IPS-18a (cell line): ENCODE measurements at regions not wholly inside any gene's neighbourhood (a gene's known extent, or its start where the extent isn't known, plus 50 kb on each side); places are given as distances from the start of the nearest gene placed in this dataset.

Experiments used
- H3K27ac ChIP-seq: one replicate; pipeline ENCODE4 v1.5.1; 2013; ENCODE audit warnings: low read length
- H3K27me3 ChIP-seq: one replicate; pipeline ENCODE4 v1.6.1; 2013; ENCODE audit warnings: mild to moderate bottlenecking, low read length; ENCODE audit not compliant: control insufficient read depth, insufficient read depth
- H3K36me3 ChIP-seq: one replicate; pipeline ENCODE4 v1.6.1; 2013; ENCODE audit warnings: low read depth, low read length; ENCODE audit not compliant: control insufficient read depth
- H3K4me1 ChIP-seq: one replicate; pipeline ENCODE4 v1.6.1; 2013; ENCODE audit warnings: low read depth, low read length; ENCODE audit not compliant: control insufficient read depth
- H3K4me3 ChIP-seq: one replicate; pipeline ENCODE4 v1.5.1; 2013; ENCODE audit warnings: low read length
- H3K9ac ChIP-seq: one replicate; pipeline ENCODE4 v1.6.1; 2013; ENCODE audit warnings: mild to moderate bottlenecking, low read length, moderate library complexity
- H3K9me3 ChIP-seq: one replicate; pipeline ENCODE4 v1.6.1; 2013; ENCODE audit warnings: low read depth, low read length; ENCODE audit not compliant: control insufficient read depth

DNA sequence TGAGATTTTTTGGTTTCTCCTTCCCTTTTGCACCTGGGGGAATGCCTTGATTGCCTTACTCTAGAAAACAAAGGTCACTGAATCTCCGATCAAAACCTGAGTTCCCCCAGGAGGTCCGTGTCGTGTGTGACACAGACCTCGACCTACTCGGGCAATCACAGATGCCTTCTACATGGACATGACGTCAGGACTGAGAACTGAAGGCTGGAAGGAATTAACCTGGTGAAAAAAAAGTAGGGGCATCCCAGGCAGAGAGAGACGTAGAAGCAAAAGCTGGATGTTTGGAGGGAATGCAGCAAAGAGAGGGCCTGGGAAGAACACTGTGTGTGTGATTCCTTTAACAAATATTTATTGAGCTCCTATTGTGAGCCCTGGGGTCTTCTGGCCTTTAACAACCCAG, 178.0 kb downstream of the PRDM2 start:
- Histone ChIP-seq H3K27ac (no peak overlapping the region), H3K4me3 (no peak overlapping the region), H3K9me3 (no peaks in the 10 kb centered on the region), H3K36me3 (no peaks in the 10 kb centered on the region), H3K27me3 (no peaks in the 10 kb centered on the region), H3K9ac (no peak overlapping the region), H3K4me1 (no peaks in the 10 kb centered on the region)

DNA sequence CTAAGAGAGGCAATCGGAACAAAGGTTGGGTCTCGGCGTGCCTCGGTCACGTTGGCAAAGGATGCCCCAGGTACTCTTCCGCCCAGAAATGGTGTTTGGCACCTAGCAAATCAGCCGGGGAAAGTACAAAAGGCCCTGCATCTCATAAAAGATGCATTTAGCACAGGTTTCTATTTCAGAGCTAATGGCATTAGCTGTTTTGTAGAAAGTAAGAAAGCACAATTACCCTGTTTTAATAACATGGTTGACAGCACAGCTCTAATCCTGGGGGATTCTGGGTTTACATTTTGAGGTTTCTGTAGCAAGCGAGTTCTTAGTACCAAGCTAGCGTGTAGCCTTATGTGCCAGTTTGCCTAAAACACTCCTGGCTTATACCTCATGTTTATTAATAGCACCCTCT, 178.5 kb downstream of the PRDM2 start:
- no peak overlapping the region for H3K9ac ChIP-seq
- no peaks in the 10 kb centered on the region for H3K9me3 ChIP-seq
- H3K27me3 ChIP-seq = no peaks in the 10 kb centered on the region
- H3K4me3 ChIP-seq = no peak overlapping the region
- H3K36me3 ChIP-seq = no peaks in the 10 kb centered on the region
- no peaks in the 10 kb centered on the region for H3K4me1 ChIP-seq
- no peak overlapping the region for H3K27ac ChIP-seq

GRCh38 chr1:13881385-13882088, 181.5 kb downstream of the PRDM2 start:
- H3K4me1 ChIP-seq = no peaks in the 10 kb centered on the region
- H3K27me3 ChIP-seq = peaks cover 6% of the 10 kb centered on the region
- no peaks in the 10 kb centered on the region for H3K9me3 ChIP-seq
- H3K27ac ChIP-seq = no peak overlapping the region
- no peak overlapping the region for H3K4me3 ChIP-seq
- H3K36me3 ChIP-seq = no peaks in the 10 kb centered on the region
- no peak overlapping the region for H3K9ac ChIP-seq

GRCh38 chr1:13888351-13888986, 188.5 kb downstream of the PRDM2 start:
- H3K4me1 ChIP-seq = peaks cover 2% of the 10 kb centered on the region
- peaks cover 49% of the 10 kb centered on the region for H3K27me3 ChIP-seq
- no peaks in the 10 kb centered on the region for H3K9me3 ChIP-seq
- H3K4me3 ChIP-seq = no peak overlapping the region
- no peak overlapping the region for H3K27ac ChIP-seq
- H3K9ac ChIP-seq = no peak overlapping the region
- no peaks in the 10 kb centered on the region for H3K36me3 ChIP-seq

GRCh38 chr1:13889495-13889894, 189.5 kb downstream of the PRDM2 start:
- Histone ChIP-seq H3K36me3 (no peaks in the 10 kb centered on the region), H3K9me3 (no peaks in the 10 kb centered on the region), H3K9ac (no peak overlapping the region), H3K4me3 (no peak overlapping the region), H3K27ac (no peak overlapping the region), H3K4me1 (peaks cover 4% of the 10 kb centered on the region), H3K27me3 (peaks cover 60% of the 10 kb centered on the region)

DNA sequence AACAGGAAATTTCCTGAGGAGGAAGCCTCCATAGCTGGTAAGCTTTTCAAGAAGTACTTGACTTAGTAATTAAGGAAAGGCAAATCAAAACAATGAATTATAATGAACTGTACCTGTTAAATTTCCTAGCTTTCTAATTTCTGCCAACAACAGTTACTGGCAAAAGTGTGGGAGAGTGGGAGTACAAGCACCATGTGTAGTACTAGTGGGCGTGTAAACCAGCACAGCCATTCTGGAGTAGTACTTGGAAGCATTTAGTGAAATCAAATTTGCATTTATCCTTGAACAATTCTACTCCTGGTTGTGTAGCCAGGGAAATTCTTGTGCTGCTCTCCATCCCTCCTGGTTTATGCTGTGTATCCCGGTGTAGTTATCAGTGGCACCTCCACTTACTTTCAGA, 190.8 kb downstream of the PRDM2 start:
- H3K4me1 ChIP-seq = peaks cover 4% of the 10 kb centered on the region
- no peaks in the 10 kb centered on the region for H3K36me3 ChIP-seq
- H3K27ac ChIP-seq = no peak overlapping the region
- H3K4me3 ChIP-seq = no peak overlapping the region
- no peaks in the 10 kb centered on the region for H3K9me3 ChIP-seq
- H3K9ac ChIP-seq = no peak overlapping the region
- peaks cover 67% of the 10 kb centered on the region for H3K27me3 ChIP-seq

- Histone ChIP-seq H3K9ac (no peak overlapping the region), H3K4me1 (peaks cover 4% of the 10 kb centered on the region), H3K27ac (no peak overlapping the region), H3K4me3 (peak overlapping the region; percentile 68), H3K27me3 (peaks cover 69% of the 10 kb centered on the region), H3K9me3 (no peaks in the 10 kb centered on the region), H3K36me3 (no peaks in the 10 kb centered on the region)
These were observed 192.2 kb downstream of the PRDM2 start for GRCh38 chr1:13892198-13892597.

- H3K9me3 ChIP-seq = no peaks in the 10 kb centered on the region
- no peak overlapping the region for H3K9ac ChIP-seq
- peak overlapping the region; percentile 68 for H3K4me3 ChIP-seq
- peaks cover 69% of the 10 kb centered on the region for H3K27me3 ChIP-seq
- H3K36me3 ChIP-seq = no peaks in the 10 kb centered on the region
- H3K4me1 ChIP-seq = peaks cover 4% of the 10 kb centered on the region
- no peak overlapping the region for H3K27ac ChIP-seq
These were observed 192.8 kb downstream of the PRDM2 start for GRCh38 chr1:13892671-13893325.

DNA sequence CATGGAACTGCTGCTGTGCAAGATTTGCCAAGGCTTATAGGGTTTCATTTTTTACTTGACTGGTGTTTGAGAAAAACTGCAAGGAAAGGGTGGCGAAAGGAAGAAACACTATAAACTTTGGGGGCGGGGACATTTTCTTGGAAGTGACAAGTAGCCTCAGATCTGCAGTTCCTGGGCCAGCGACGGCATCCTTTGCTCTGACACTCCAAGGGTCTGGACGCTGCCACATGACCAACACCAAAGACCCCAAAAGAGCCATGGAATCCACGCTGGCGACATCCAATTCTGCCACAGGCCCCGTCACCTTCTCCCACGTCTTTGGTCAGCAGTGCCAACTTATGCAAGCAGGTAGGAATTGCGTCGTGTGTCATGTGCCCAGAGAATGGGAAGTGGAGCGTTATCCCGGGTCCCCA, 193.4 kb downstream of the PRDM2 start:
- no peaks in the 10 kb centered on the region for H3K9me3 ChIP-seq
- peak overlapping the region; percentile 68 for H3K4me3 ChIP-seq
- H3K27ac ChIP-seq = no peak overlapping the region
- peaks cover 4% of the 10 kb centered on the region for H3K4me1 ChIP-seq
- H3K9ac ChIP-seq = no peak overlapping the region
- H3K36me3 ChIP-seq = no peaks in the 10 kb centered on the region
- H3K27me3 ChIP-seq = peaks cover 63% of the 10 kb centered on the region

DNA sequence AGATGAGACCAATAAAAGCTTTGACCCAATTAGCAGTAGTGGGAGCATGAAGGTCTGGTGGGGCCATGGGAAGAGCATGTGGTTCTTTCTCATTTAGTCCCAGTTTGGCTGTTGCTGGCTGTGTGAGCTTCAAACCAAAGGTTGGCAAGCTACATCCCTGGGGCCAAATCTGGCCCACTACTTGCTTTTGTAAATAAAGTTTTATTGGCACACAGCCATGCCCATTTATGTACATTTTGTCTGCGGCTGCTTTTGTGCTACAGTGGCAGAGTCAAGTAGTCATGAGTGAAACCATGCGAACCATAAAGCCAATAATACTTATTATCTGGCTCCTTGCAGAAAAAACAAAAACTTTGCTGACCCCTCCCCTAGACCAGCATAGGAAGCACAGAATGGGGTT, 196.9 kb downstream of the PRDM2 start:
- H3K4me1 ChIP-seq = peaks cover 4% of the 10 kb centered on the region
- H3K4me3 ChIP-seq = no peak overlapping the region
- H3K36me3 ChIP-seq = no peaks in the 10 kb centered on the region
- H3K27me3 ChIP-seq = peaks cover 40% of the 10 kb centered on the region
- no peaks in the 10 kb centered on the region for H3K9me3 ChIP-seq
- no peak overlapping the region for H3K9ac ChIP-seq
- H3K27ac ChIP-seq = no peak overlapping the region

DNA sequence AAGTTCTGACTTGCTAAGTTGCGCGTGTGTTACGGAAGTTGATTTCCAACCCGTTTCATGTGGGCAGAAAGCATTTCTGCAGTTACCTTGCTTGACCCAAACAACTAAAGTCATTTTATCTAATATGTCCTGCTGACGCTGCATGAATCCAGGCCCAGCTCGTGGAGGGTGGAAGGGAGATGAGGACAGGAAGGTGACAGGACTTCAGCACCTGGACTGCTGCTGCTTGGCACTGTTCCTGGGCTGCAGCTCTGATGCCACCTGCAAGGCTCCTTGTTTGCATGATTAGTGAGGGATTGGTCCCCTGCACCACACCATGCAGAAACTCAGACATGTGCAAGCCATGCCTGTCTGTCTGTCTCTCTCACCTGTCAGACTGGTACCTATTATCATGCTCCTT, 198.4 kb downstream of the PRDM2 start:
- H3K4me1 ChIP-seq = peaks cover 3% of the 10 kb centered on the region
- H3K27ac ChIP-seq = no peak overlapping the region
- no peaks in the 10 kb centered on the region for H3K9me3 ChIP-seq
- H3K36me3 ChIP-seq = no peaks in the 10 kb centered on the region
- no peak overlapping the region for H3K4me3 ChIP-seq
- H3K27me3 ChIP-seq = peaks cover 26% of the 10 kb centered on the region
- no peak overlapping the region for H3K9ac ChIP-seq
